Activated CD8-positive, alpha-beta memory T cell treated with anti-CD3 and anti-CD28 coated beads for 1 hour (primary cell): ENCODE measurements at regions not wholly inside any gene's neighbourhood (a gene's known extent, or its start where the extent isn't known, plus 50 kb on each side); places are given as distances from the start of the nearest gene placed in this dataset.
"Not testable (repeated sequence)": the region's sequence is repeated elsewhere in the genome, so short reads cannot be mapped to it uniquely, and the experiment has no call there.

Source experiments
- DNase-seq, 2 donors: peaks; one replicate each; pipeline ENCODE4 v3.0.0-alpha.2; 2020; ENCODE audit warnings: low read depth in 1 of 2; ENCODE audit errors: extremely low read depth in 1 of 2

- DNase-seq: no peak
Observed at GRCh38 chr4:124432500-124432899, 280.0 kb downstream of the ANKRD50 start.

GRCh38 chr4:124433044-124433443, 279.5 kb downstream of the ANKRD50 start:
- DNase-seq: no peak

- no peak for DNase-seq
Observed at GRCh38 chr4:124433500-124433899, 279.0 kb downstream of the ANKRD50 start.

- DNase-seq: no peak
Observed at GRCh38 chr4:124435274-124435950, 277.1 kb downstream of the ANKRD50 start.

GRCh38 chr4:124437853-124438495, 274.6 kb downstream of the ANKRD50 start:
- DNase-seq: no peak

- no peak for DNase-seq
Observed at GRCh38 chr4:124445071-124445470, 267.5 kb downstream of the ANKRD50 start.

GRCh38 chr4:124449881-124450280, 262.7 kb downstream of the ANKRD50 start:
- no peak for DNase-seq

GRCh38 chr4:124450851-124451250, 261.7 kb downstream of the ANKRD50 start:
- DNase-seq: no peak

GRCh38 chr4:124454772-124455270, 257.7 kb downstream of the ANKRD50 start:
- DNase-seq: no peak

GRCh38 chr4:124455671-124456070, 256.9 kb downstream of the ANKRD50 start:
- DNase-seq: no peak

- no peak for DNase-seq
Observed at GRCh38 chr4:124459196-124459940, 253.2 kb downstream of the ANKRD50 start.

- no peak for DNase-seq
Observed at GRCh38 chr4:124459941-124460310, 252.6 kb downstream of the ANKRD50 start.

GRCh38 chr4:124461592-124461991, 250.9 kb downstream of the ANKRD50 start:
- DNase-seq: not testable (repeated sequence)

- no peak for DNase-seq
Observed at GRCh38 chr4:124462954-124463828, 249.3 kb downstream of the ANKRD50 start.

GRCh38 chr4:124464836-124465235, 247.7 kb downstream of the ANKRD50 start:
- no peak for DNase-seq

- DNase-seq: no peak
Observed at GRCh38 chr4:124468360-124468759, 244.2 kb downstream of the ANKRD50 start.

GRCh38 chr4:124469981-124470380, 242.6 kb downstream of the ANKRD50 start:
- DNase-seq: no peak

GRCh38 chr4:124478470-124478869, 234.1 kb downstream of the ANKRD50 start:
- no peak for DNase-seq

GRCh38 chr4:124480061-124480460, 232.5 kb downstream of the ANKRD50 start:
- no peak for DNase-seq

- DNase-seq: no peak
Observed at GRCh38 chr4:124481123-124481522, 231.4 kb downstream of the ANKRD50 start.
